Nephron (organoid): ENCODE measurements at regions not wholly inside any gene's neighbourhood (a gene's known extent, or its start where the extent isn't known, plus 50 kb on each side); places are given as distances from the start of the nearest gene placed in this dataset.
A peak's percentile ranks its signal among the peaks of the same experiment; 100 is the strongest.
"Not testable (repeated sequence)": the region's sequence is repeated elsewhere in the genome, so short reads cannot be mapped to it uniquely, and the experiment has no call there.

Experiments used
- H3K27ac Mint-ChIP-seq, 3 experiments: 2 replicates each; pipeline ENCODE4 v1.8.0; 2020; ENCODE audit warnings: mixed read lengths in 3 of 3, mild to moderate bottlenecking in 2 of 3, moderate library complexity in 1 of 3
- H3K27me3 Mint-ChIP-seq: 2 replicates; pipeline ENCODE4 v1.8.0; 2021; ENCODE audit warnings: low read depth, mild to moderate bottlenecking, moderate library complexity, mixed read lengths
- H3K36me3 Mint-ChIP-seq: 2 replicates; pipeline ENCODE4 v1.8.0; 2020; ENCODE audit warnings: low read depth, mixed read lengths
- H3K4me1 Mint-ChIP-seq: 2 replicates; pipeline ENCODE4 v1.8.0; 2020; ENCODE audit warnings: mixed read lengths
- H3K4me3 Mint-ChIP-seq, 3 experiments: 2 replicates each; pipeline ENCODE4 v1.8.0; 2020; ENCODE audit warnings: mild to moderate bottlenecking in 3 of 3, mixed read lengths in 3 of 3, moderate library complexity in 2 of 3
- H3K9me3 Mint-ChIP-seq: 2 replicates; pipeline ENCODE4 v1.8.0; 2020; ENCODE audit warnings: mixed read lengths
- TF ChIP-seq, protein P1 (sequence below), 3 experiments: fragments of 200-600 bp; sonication (generic); IDR thresholded peaks; one replicate each; pipeline ENCODE4 v1.5.0; 2021; ENCODE audit warnings: antibody characterized with exemption in 3 of 3; ENCODE audit not compliant: unreplicated experiment in 3 of 3

DNA sequence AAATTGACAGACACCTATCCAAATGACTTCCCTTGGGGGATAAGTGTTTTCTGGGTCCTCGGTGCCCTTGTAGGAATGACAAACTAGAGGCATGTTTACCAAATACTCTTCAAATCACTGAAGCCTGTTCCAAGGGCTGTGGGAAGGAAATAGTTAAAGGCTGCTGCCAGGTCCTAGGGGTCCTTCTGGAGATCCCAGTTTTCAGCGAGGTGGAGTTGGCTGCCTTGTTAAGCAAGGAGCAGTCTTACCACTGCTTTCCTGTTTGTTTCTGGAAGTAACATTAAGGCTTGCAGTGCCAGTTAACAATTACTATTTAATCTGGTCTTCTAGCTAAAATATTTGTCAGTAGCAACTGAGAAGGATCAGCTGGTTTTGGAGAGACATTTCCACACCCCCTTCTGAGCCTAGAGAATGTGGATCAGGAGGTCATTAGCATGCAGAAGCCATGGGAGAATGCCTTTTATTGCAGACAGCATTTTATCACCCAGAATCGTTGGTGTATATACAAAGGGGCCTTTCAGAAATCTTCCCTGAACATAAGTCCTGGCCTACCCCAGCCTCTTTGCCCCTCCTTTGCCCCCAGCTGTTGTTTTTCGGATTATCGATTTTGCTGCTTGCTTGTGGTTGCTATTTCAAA lies 238.8 kb downstream of the DMAC1 start:
- Mint-ChIP-seq H3K4me3 (no peak overlapping the region), H3K27me3 (no peaks in the 10 kb centered on the region)

DNA sequence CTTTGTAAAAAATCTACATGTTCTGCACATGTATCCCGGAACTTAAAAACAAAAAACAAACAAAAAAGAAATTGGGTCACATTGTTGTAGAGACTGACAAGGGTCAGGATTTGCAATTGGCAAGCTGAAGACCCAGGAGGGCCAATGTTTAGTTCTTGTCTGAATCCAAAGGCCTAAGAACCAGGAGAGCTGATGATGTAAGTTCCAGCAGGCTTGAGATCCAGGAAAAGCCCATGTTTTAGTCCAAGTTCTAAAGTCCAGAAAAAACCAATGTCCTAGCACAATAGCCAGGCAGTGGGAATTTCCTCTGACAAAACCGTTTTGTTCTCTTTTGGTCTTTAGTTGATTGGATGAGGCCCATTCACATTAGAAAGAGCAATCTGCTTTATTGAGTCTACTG lies 244.9 kb downstream of the DMAC1 start:
- Mint-ChIP-seq H3K36me3 (no peaks in the 10 kb centered on the region), H3K4me3 (no peak overlapping the region), H3K27ac (no peak overlapping the region), H3K27me3 (no peaks in the 10 kb centered on the region), H3K9me3 (peaks cover 21% of the 10 kb centered on the region), H3K4me1 (peaks cover 6% of the 10 kb centered on the region)
- TF ChIP-seq, protein P1, sequence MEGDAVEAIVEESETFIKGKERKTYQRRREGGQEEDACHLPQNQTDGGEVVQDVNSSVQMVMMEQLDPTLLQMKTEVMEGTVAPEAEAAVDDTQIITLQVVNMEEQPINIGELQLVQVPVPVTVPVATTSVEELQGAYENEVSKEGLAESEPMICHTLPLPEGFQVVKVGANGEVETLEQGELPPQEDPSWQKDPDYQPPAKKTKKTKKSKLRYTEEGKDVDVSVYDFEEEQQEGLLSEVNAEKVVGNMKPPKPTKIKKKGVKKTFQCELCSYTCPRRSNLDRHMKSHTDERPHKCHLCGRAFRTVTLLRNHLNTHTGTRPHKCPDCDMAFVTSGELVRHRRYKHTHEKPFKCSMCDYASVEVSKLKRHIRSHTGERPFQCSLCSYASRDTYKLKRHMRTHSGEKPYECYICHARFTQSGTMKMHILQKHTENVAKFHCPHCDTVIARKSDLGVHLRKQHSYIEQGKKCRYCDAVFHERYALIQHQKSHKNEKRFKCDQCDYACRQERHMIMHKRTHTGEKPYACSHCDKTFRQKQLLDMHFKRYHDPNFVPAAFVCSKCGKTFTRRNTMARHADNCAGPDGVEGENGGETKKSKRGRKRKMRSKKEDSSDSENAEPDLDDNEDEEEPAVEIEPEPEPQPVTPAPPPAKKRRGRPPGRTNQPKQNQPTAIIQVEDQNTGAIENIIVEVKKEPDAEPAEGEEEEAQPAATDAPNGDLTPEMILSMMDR (IDR thresholded peaks at IDR 0.05; ENCODE audit: unreplicated experiment in 3 of 3): no peak

More for the DNA sequence above, 238.8 kb downstream of the DMAC1 start:
- Mint-ChIP-seq H3K27ac (peak overlapping the region; percentile 73 to 83 (median 80)), H3K4me1 (peaks cover 31% of the 10 kb centered on the region), H3K36me3 (no peaks in the 10 kb centered on the region), H3K9me3 (no peaks in the 10 kb centered on the region)
- TF ChIP-seq, protein P1 (IDR thresholded peaks at IDR 0.05; ENCODE audit: unreplicated experiment in 3 of 3): no peak

DNA sequence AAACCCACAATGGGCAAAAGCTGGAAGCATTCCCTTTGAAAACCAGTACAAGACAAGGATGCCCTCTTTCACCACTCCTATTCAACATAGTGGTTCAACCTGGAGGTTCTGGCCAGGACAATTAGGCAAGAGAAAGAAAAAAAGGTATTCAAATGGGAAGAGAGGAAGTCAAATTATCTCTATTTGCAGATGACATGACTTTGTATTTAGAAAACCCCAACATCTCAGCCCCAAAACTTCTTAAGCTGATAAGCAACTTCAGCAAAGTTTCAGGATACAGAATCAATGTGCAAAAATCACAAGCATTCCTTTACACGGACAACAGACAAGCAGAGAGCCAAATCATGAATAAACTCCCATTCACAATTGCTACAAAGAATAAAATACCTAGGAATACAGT lies 246.9 kb downstream of the DMAC1 start:
- Mint-ChIP-seq H3K9me3 (peaks cover 21% of the 10 kb centered on the region), H3K4me1 (peaks cover 10% of the 10 kb centered on the region)
- H3K36me3 Mint-ChIP-seq, H3K27me3 Mint-ChIP-seq, H3K4me3 Mint-ChIP-seq, H3K27ac Mint-ChIP-seq: not testable (repeated sequence)

DNA sequence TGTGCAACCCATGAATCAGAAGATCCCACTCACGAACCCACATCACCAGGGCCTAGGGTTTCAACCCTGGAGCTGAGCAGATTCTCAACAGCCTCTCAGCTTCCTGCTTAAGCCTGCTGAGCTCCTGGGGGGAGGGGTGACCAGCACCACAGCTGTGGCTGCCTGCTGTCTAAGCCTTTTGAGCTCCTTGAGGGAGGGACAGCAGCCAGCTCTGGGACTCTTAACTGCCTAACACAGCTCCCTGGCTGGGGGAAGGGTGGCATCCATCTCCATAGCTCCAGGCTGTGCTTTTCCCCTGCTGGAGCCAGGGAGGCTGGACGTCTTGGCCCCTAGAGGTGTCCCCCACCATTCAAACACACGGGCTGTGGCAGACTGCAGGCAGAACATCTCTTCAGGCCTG lies 250.3 kb downstream of the DMAC1 start:
- TF ChIP-seq, protein P1 (IDR thresholded peaks at IDR 0.05; ENCODE audit: unreplicated experiment in 3 of 3): no peak
- H3K27me3 Mint-ChIP-seq: no peaks in the 10 kb centered on the region
- peaks cover 10% of the 10 kb centered on the region for H3K4me1 Mint-ChIP-seq
- peaks cover 21% of the 10 kb centered on the region for H3K9me3 Mint-ChIP-seq
- H3K4me3 Mint-ChIP-seq: no peak overlapping the region
- H3K36me3 Mint-ChIP-seq: no peaks in the 10 kb centered on the region
- peak overlapping the region in 1 of 3 experiments; percentile 29 for H3K27ac Mint-ChIP-seq

DNA sequence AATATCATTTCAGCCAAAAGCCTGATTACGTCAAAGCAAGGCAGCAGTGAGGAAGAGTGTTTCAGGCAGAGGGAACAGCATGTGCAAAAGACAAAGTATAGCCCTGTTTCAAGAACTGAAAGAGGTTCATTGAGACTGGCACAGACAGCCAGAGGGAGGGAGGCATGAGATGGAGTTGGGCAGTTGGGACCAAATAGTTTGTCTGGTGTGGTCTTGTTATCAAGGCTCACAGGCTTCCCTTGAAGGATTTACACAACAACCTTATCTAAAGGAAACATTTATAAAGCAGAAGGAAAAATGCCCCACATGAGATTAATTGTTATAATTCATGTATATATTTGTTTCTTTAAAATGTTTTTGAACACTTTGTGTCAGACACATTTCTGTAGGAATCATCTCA lies 253.3 kb downstream of the DMAC1 start:
- Mint-ChIP-seq H3K9me3 (peaks cover 7% of the 10 kb centered on the region), H3K4me3 (no peak overlapping the region), H3K27me3 (peaks cover 3% of the 10 kb centered on the region), H3K27ac (no peak overlapping the region), H3K4me1 (peaks cover 23% of the 10 kb centered on the region), H3K36me3 (no peaks in the 10 kb centered on the region)
- TF ChIP-seq, protein P1 (IDR thresholded peaks at IDR 0.05; ENCODE audit: unreplicated experiment in 3 of 3): no peak

DNA sequence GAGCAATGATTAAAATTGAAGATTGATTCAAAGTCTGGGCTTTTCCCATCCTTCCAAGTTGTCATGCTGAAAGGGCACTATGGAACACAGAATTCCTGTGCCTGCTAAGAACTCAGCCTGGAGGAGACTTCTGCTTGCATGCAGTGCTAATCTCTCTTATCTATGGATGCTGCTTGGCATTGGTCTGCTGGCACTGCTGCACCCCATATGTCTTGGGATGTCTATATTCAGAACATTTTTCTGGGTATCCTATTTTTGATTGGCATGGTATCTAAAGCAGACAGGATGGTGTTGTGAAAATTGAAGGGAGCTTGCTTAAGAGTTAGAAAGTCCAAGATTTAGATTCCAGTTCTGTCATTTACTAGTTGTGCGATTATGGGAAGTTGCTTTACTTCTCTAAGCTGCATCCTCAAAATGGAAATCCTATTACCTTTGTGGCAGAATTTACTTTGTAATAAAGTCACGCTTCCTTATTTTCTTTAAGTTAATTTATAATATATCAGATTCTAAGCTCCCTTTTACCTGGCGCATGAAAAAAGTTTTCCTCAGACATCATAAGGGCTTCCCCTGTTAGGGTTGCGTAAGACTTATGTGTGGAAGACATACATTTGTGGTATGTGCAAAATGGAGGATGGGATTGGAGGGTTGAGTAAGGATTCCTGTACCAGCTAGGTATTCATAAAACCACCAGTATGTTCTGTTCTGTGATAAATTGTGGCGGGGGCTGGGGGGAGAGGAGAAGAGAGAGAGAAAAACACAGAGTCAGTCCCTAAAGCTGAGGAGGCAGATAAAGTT lies 254.0 kb downstream of the DMAC1 start:
- Mint-ChIP-seq H3K9me3 (peaks cover 3% of the 10 kb centered on the region), H3K27me3 (peaks cover 5% of the 10 kb centered on the region), H3K27ac (no peak overlapping the region), H3K4me1 (peaks cover 23% of the 10 kb centered on the region), H3K36me3 (no peaks in the 10 kb centered on the region), H3K4me3 (no peak overlapping the region)
- TF ChIP-seq, protein P1 (IDR thresholded peaks at IDR 0.05; ENCODE audit: unreplicated experiment in 3 of 3): no peak
